OCI-LY3 (cell line): ENCODE measurements at regions not wholly inside any gene's neighbourhood (a gene's known extent, or its start where the extent isn't known, plus 50 kb on each side); places are given as distances from the start of the nearest gene placed in this dataset.

Source experiments
- H2AFZ ChIP-seq: fragments of 200-600, 300-600 bp; shearing (Covaris generic); 2 replicates; pipeline ENCODE4 v1.6.0; 2014; ENCODE audit warnings: antibody characterized with exemption, low read depth, low read length
- H3K27ac ChIP-seq: fragments of 200-600, 300-600 bp; sonication (generic); 2 replicates; pipeline ENCODE4 v1.5.1; 2014; ENCODE audit warnings: mild to moderate bottlenecking, low read length, moderate library complexity, mixed read lengths
- H3K27me3 ChIP-seq: fragments of 200-600, 300-600 bp; sonication (generic); 2 replicates; pipeline ENCODE4 v1.6.1; 2014; ENCODE audit warnings: low read depth, low read length, mixed read lengths
- H3K36me3 ChIP-seq: fragments of 200-600, 300-600 bp; sonication (generic); replicated peaks from 2 replicates; pipeline ENCODE3; 2014; ENCODE audit warnings: low read depth, low read length, mixed read lengths
- H3K4me1 ChIP-seq: fragments of 300-600, 200-600 bp; sonication (generic); 2 replicates; pipeline ENCODE4 v1.6.1; 2014; ENCODE audit warnings: low read length, mixed read lengths
- H3K4me2 ChIP-seq: fragments of 200-600, 300-600 bp; sonication (generic); 2 replicates; pipeline ENCODE4 v1.6.1; 2014; ENCODE audit warnings: low read length, mixed read lengths
- H3K4me3 ChIP-seq: fragments of 300-600, 200-600 bp; sonication (generic); 2 replicates; pipeline ENCODE4 v1.5.1; 2014; ENCODE audit warnings: antibody characterized with exemption, mild to moderate bottlenecking, low read length, moderate library complexity
- H3K79me2 ChIP-seq: fragments of 300-600, 200-600 bp; shearing (Covaris generic); 2 replicates; pipeline ENCODE4 v1.6.1; 2014; ENCODE audit warnings: mild to moderate bottlenecking, low read length, mixed read lengths
- H3K9ac ChIP-seq: fragments of 300-600, 200-600 bp; shearing (Covaris generic); 2 replicates; pipeline ENCODE4 v1.6.0; 2014; ENCODE audit warnings: mild to moderate bottlenecking, low read length, moderate library complexity
- H3K9me3 ChIP-seq: fragments of 200-600, 300-600 bp; shearing (Covaris generic); 2 replicates; pipeline ENCODE4 v1.6.1; 2014; ENCODE audit warnings: low read length, mixed read lengths; ENCODE audit not compliant: insufficient read depth
- H4K20me1 ChIP-seq: fragments of 200-600, 300-600 bp; sonication (generic); 2 replicates; pipeline ENCODE4 v1.6.1; 2016; ENCODE audit warnings: low read length, mixed read lengths; ENCODE audit not compliant: insufficient read depth
- CTCF ChIP-seq: fragments of 200-600, 300-600 bp; sonication (generic); IDR thresholded peaks from 2 replicates; pipeline ENCODE4 v1.5.1; 2014; ENCODE audit warnings: antibody characterized with exemption, low read length, low read depth
- EZH2phosphoT487 ChIP-seq: fragments of 200-600 bp; shearing (Covaris generic); IDR thresholded peaks from 2 replicates; pipeline ENCODE4 v1.6.1; 2018; ENCODE audit warnings: antibody characterized with exemption, mixed run types, low read depth

GRCh38 chr11:107247167-107247861 lies 210.3 kb downstream of the CWF19L2 start:
- no peaks in the 10 kb centered on the region for H3K36me3 ChIP-seq
- no peak overlapping the region for H3K27ac ChIP-seq
- no peak overlapping the region for H3K4me3 ChIP-seq
- no peak overlapping the region for H3K9ac ChIP-seq
- TF ChIP-seq EZH2phosphoT487 = no peak
- H3K27me3 ChIP-seq = no peaks in the 10 kb centered on the region
- no peaks in the 10 kb centered on the region for H3K79me2 ChIP-seq
- no peaks in the 10 kb centered on the region for H4K20me1 ChIP-seq
- H2AFZ ChIP-seq = no peak overlapping the region
- H3K4me2 ChIP-seq = no peak overlapping the region
- no peaks in the 10 kb centered on the region for H3K4me1 ChIP-seq
- no peaks in the 10 kb centered on the region for H3K9me3 ChIP-seq

DNA sequence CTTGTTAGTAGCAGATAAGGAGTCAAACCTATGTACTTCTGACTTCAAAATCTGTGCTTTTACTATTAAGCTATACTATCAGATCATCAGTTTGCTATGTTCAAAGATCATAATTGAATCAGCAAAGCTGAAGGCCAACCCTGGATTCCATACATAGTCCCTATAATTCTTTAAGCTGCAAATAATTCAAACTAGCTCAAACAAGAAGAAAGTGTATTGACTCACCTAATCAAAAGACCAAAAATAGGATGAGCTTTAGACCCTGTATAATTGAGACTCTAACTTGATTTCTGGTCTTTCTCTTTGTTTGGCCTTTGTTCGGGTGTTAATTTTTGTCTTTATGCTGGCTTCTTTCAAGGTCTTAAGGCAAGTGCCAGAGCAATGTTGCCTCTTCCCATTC lies 213.7 kb downstream of the CWF19L2 start:
- H3K9ac ChIP-seq = no peak overlapping the region
- H4K20me1 ChIP-seq = no peaks in the 10 kb centered on the region
- H3K79me2 ChIP-seq = no peaks in the 10 kb centered on the region
- H3K4me1 ChIP-seq = no peaks in the 10 kb centered on the region
- no peak overlapping the region for H3K4me2 ChIP-seq
- H3K27ac ChIP-seq = no peak overlapping the region
- H2AFZ ChIP-seq = no peak overlapping the region
- no peak overlapping the region for H3K4me3 ChIP-seq
- TF ChIP-seq EZH2phosphoT487 = no peak
- no peak for TF ChIP-seq CTCF
- H3K9me3 ChIP-seq = no peaks in the 10 kb centered on the region
- no peaks in the 10 kb centered on the region for H3K36me3 ChIP-seq
- no peaks in the 10 kb centered on the region for H3K27me3 ChIP-seq

GRCh38 chr11:107232451-107232850 lies 214.2 kb upstream of the GUCY1A2 start:
- no peak overlapping the region for H3K27ac ChIP-seq
- no peak overlapping the region for H3K4me2 ChIP-seq
- TF ChIP-seq CTCF = no peak
- no peak for TF ChIP-seq EZH2phosphoT487
- H3K4me3 ChIP-seq = no peak overlapping the region
- no peaks in the 10 kb centered on the region for H3K9me3 ChIP-seq
- H3K79me2 ChIP-seq = no peaks in the 10 kb centered on the region
- H3K4me1 ChIP-seq = no peaks in the 10 kb centered on the region
- H3K36me3 ChIP-seq = no peaks in the 10 kb centered on the region
- no peak overlapping the region for H2AFZ ChIP-seq
- H3K9ac ChIP-seq = no peak overlapping the region
- no peaks in the 10 kb centered on the region for H4K20me1 ChIP-seq
- H3K27me3 ChIP-seq = no peaks in the 10 kb centered on the region

DNA sequence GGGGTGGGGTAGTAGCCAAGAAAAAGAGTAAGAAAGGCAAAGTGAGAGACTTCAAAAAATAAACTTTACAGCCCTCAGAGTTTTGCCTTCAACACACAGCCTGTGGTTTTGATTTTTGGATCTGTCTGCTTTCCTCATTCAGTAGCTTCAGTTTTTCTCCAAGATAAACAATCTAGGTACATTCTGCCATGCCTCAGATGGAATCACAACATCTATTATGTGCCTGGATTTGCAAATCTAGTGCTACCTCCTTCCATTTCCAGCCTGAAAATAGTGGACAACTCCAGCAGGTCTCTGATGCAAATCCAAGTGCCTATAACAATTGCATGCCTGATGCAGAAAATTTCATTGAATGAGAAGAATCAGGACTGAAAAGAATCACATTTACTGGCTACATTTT lies 206.6 kb upstream of the GUCY1A2 start:
- H3K4me3 ChIP-seq = no peak overlapping the region
- H3K79me2 ChIP-seq = no peaks in the 10 kb centered on the region
- H3K36me3 ChIP-seq = no peaks in the 10 kb centered on the region
- H3K4me1 ChIP-seq = no peaks in the 10 kb centered on the region
- no peaks in the 10 kb centered on the region for H4K20me1 ChIP-seq
- no peak overlapping the region for H3K27ac ChIP-seq
- H3K4me2 ChIP-seq = no peak overlapping the region
- H3K27me3 ChIP-seq = no peaks in the 10 kb centered on the region
- TF ChIP-seq EZH2phosphoT487 (no peak), CTCF (no peak)
- H3K9me3 ChIP-seq = no peaks in the 10 kb centered on the region
- no peak overlapping the region for H3K9ac ChIP-seq
- no peak overlapping the region for H2AFZ ChIP-seq
